ENCODE measurements at regions not wholly inside any gene's neighbourhood (a gene's known extent, or its start where the extent isn't known, plus 50 kb on each side); places are given as distances from the start of the nearest gene placed in this dataset.

DNA sequence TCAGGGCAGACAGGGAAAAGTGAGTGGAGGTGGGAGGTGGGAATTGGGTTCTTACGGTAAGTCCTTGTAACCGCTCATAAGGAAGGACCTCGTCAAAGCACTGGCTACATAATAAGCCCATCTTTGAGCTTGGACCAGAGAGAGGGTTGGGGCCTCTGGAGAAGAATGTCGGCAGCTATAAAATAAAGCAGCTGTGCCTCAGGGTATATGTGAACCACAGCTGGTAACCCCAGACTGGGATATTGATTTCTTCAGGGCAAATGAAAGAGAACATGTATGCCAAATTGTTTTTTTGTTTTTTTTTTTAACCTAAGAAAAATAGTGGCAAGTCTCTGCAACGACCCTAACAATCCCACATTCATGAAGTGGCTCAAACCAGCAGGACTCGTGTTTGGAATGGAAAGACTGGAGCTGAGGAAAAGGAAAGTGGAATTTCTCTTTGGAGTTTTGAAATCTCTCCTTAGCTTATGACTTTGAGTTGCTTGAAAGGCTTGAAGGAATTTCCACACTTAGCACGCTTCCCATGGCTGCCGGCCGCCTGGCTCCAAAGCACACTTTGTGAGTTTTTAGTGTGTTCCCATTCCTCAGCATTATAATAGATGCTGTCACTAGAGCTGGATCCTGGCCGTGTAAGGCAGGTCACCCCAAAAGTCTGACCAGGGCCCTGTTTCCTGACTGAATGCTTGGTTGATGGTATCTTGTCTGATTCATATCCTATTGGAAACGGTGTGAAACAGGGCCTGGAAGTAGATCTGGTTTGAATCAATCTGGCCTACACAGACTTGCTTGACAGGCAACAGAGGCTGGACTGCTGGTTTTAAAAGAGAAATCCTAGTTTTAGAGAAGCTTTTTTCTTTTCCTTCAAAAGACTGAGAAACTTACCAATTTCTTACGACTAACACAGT lies 244.7 kb downstream of the MSRB3 start (continued):
- TF ChIP-seq, protein P1, sequence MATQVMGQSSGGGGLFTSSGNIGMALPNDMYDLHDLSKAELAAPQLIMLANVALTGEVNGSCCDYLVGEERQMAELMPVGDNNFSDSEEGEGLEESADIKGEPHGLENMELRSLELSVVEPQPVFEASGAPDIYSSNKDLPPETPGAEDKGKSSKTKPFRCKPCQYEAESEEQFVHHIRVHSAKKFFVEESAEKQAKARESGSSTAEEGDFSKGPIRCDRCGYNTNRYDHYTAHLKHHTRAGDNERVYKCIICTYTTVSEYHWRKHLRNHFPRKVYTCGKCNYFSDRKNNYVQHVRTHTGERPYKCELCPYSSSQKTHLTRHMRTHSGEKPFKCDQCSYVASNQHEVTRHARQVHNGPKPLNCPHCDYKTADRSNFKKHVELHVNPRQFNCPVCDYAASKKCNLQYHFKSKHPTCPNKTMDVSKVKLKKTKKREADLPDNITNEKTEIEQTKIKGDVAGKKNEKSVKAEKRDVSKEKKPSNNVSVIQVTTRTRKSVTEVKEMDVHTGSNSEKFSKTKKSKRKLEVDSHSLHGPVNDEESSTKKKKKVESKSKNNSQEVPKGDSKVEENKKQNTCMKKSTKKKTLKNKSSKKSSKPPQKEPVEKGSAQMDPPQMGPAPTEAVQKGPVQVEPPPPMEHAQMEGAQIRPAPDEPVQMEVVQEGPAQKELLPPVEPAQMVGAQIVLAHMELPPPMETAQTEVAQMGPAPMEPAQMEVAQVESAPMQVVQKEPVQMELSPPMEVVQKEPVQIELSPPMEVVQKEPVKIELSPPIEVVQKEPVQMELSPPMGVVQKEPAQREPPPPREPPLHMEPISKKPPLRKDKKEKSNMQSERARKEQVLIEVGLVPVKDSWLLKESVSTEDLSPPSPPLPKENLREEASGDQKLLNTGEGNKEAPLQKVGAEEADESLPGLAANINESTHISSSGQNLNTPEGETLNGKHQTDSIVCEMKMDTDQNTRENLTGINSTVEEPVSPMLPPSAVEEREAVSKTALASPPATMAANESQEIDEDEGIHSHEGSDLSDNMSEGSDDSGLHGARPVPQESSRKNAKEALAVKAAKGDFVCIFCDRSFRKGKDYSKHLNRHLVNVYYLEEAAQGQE (IDR thresholded peaks at IDR 0.05; ENCODE audit: low read depth, low read length) = peak; percentile 74
- peak; percentile 93 for TF ChIP-seq TEAD4 (IDR thresholded peaks at IDR 0.05; ENCODE audit: borderline replicate concordance, insufficient read depth)
- TF ChIP-seq EP300 (IDR thresholded peaks at IDR 0.05; ENCODE audit: borderline replicate concordance in 1 of 2, low read depth in 1 of 2, low read length in 1 of 2) = peak; percentile 71 to 100
- peak; percentile 100 for TF ChIP-seq TCF12 (IDR thresholded peaks at IDR 0.05)
- TF ChIP-seq MEF2A (IDR thresholded peaks at IDR 0.05; ENCODE audit: borderline replicate concordance, low read depth) = peak; percentile 65; the same call in 1 of the 2 replicates
- TF ChIP-seq, protein P2, sequence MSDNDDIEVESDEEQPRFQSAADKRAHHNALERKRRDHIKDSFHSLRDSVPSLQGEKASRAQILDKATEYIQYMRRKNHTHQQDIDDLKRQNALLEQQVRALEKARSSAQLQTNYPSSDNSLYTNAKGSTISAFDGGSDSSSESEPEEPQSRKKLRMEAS (IDR thresholded peaks at IDR 0.05; ENCODE audit: low read depth) = peak; percentile 78
- TF ChIP-seq, protein P3, sequence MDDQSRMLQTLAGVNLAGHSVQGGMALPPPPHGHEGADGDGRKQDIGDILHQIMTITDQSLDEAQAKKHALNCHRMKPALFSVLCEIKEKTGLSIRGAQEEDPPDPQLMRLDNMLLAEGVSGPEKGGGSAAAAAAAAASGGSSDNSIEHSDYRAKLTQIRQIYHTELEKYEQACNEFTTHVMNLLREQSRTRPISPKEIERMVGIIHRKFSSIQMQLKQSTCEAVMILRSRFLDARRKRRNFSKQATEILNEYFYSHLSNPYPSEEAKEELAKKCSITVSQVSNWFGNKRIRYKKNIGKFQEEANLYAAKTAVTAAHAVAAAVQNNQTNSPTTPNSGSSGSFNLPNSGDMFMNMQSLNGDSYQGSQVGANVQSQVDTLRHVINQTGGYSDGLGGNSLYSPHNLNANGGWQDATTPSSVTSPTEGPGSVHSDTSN (IDR thresholded peaks at IDR 0.05) = peak; percentile 98
- TF ChIP-seq RXRA (IDR thresholded peaks at IDR 0.05; ENCODE audit: borderline replicate concordance, low read depth) = peak; percentile 92; the same call in 1 of the 2 replicates
- peak; percentile 93 for TF ChIP-seq NFIC (IDR thresholded peaks at IDR 0.05; ENCODE audit: borderline replicate concordance)
- peak; percentile 96 for TF ChIP-seq JUND (IDR thresholded peaks at IDR 0.05)

DNA sequence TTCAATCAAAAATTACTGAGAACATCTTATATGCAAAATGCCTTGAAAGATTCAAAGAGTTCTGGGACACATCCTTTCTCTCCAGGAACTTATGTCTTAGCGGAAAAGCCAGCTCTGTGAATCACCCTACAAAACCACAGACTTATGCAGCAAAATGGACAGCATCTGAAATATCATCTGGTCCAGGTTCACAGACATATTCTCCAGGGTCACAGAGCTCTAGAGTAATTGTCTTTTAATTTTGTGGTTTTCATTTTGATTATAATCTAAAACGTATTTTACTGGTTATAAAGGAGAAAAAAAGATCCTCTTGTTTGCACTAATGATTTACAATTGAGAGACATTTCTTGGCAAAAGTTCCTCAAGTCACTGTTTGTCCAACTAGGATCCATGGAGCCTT lies 246.2 kb downstream of the MSRB3 start:
- H3K79me2 ChIP-seq (ENCODE audit: insufficient read depth) = no peaks in the 10 kb centered on the region
- H3K4me1 ChIP-seq (ENCODE audit: control insufficient read depth in 1 of 2, insufficient read depth in 2 of 2, low read depth in 1 of 2, low read length in 1 of 2) = peaks cover 4 to 29% of the 10 kb centered on the region in 2 experiments
- H3K27me3 ChIP-seq (ENCODE audit: insufficient read depth) = no peaks in the 10 kb centered on the region
- H3K36me3 ChIP-seq (replicated peaks in 1 of 2; ENCODE audit: control insufficient read depth in 1 of 2, insufficient read depth in 2 of 2, low read length in 1 of 2) = peaks cover 0 to 13% of the 10 kb centered on the region in 2 experiments
- no peak overlapping the region for H2AFZ ChIP-seq (ENCODE audit: low read depth)
- CTCF ChIA-PET = interaction anchor here (0.7 kb wide), 1 partner anchor 39 kb away, joined by 3 read pairs; no protein-coding TSS in a partner anchor
- peak overlapping the region; percentile 46; the same call in 1 of the 2 replicates for H3K4me2 ChIP-seq
- POLR2A ChIA-PET = no interaction called here
- H3K9ac ChIP-seq = peak overlapping the region; percentile 52; the same call in 1 of the 2 replicates
- WGBS (ENCODE audit: low lambda C conversion rate) = 9% methylated on average over 2 of the region's 2 CpGs
- H3K27ac ChIP-seq (ENCODE audit: low read depth in 2 of 2, low read length in 1 of 2) = peak overlapping the region; percentile 91; a peak in 3 of 4 replicates
- DNase-seq = no peak
- no peak overlapping the region for H3K4me3 ChIP-seq (ENCODE audit: low read depth in 2 of 2, low read length in 1 of 2)
- H3F3A ChIP-seq (replicated peaks; ENCODE audit: insufficient read depth) = peaks cover 46% of the 10 kb centered on the region
- H3K9me2 ChIP-seq = no peaks in the 10 kb centered on the region
- H4K20me1 ChIP-seq (ENCODE audit: insufficient read depth) = no peaks in the 10 kb centered on the region
- no peaks in the 10 kb centered on the region for H3K9me3 ChIP-seq
- TF ChIP-seq EZH2phosphoT487 (IDR thresholded peaks at IDR 0.05; ENCODE audit: borderline replicate concordance, low read depth) = no peak
- no peak for TF ChIP-seq GATA2 (CRISPR knock-in tag; IDR thresholded peaks at IDR 0.05)
- TF ChIP-seq NRF1 (IDR thresholded peaks at IDR 0.05; ENCODE audit: low read depth, low read length) = no peak
- peak; percentile 92 for TF ChIP-seq JUND (IDR thresholded peaks at IDR 0.05)
- TF ChIP-seq FOXJ3 (CRISPR knock-in tag; IDR thresholded peaks at IDR 0.05) = no peak
- TF ChIP-seq RXRA (IDR thresholded peaks at IDR 0.05; ENCODE audit: borderline replicate concordance, low read depth) = peak; percentile 98
- peak; percentile 99 for TF ChIP-seq TCF12 (IDR thresholded peaks at IDR 0.05)
- TF ChIP-seq, protein P4, sequence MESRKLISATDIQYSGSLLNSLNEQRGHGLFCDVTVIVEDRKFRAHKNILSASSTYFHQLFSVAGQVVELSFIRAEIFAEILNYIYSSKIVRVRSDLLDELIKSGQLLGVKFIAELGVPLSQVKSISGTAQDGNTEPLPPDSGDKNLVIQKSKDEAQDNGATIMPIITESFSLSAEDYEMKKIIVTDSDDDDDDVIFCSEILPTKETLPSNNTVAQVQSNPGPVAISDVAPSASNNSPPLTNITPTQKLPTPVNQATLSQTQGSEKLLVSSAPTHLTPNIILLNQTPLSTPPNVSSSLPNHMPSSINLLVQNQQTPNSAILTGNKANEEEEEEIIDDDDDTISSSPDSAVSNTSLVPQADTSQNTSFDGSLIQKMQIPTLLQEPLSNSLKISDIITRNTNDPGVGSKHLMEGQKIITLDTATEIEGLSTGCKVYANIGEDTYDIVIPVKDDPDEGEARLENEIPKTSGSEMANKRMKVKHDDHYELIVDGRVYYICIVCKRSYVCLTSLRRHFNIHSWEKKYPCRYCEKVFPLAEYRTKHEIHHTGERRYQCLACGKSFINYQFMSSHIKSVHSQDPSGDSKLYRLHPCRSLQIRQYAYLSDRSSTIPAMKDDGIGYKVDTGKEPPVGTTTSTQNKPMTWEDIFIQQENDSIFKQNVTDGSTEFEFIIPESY (IDR thresholded peaks at IDR 0.05; ENCODE audit: borderline replicate concordance, low read depth) = peak; percentile 68; the same call in 1 of the 2 replicates
- peak; percentile 87 for TF ChIP-seq FOSL2 (IDR thresholded peaks at IDR 0.05; ENCODE audit: borderline replicate concordance, low read depth)
- no peak for TF ChIP-seq MXI1 (IDR thresholded peaks at IDR 0.05; ENCODE audit: low read depth, low read length)
- peak; percentile 59 to 98; a peak in 3 of 4 replicates for TF ChIP-seq EP300 (IDR thresholded peaks at IDR 0.05; ENCODE audit: borderline replicate concordance in 1 of 2, low read depth in 1 of 2, low read length in 1 of 2)
- no peak for TF ChIP-seq RCOR1 (IDR thresholded peaks at IDR 0.05; ENCODE audit: low read length)
- peak; percentile 90 for TF ChIP-seq NFIC (IDR thresholded peaks at IDR 0.05; ENCODE audit: borderline replicate concordance)
- TF ChIP-seq ELF1 (IDR thresholded peaks at IDR 0.05) = peak; percentile 33; the same call in 1 of the 2 replicates
- TF ChIP-seq FOXM1 (IDR thresholded peaks at IDR 0.05; ENCODE audit: low read depth) = peak; percentile 98
- TF ChIP-seq, protein P5, sequence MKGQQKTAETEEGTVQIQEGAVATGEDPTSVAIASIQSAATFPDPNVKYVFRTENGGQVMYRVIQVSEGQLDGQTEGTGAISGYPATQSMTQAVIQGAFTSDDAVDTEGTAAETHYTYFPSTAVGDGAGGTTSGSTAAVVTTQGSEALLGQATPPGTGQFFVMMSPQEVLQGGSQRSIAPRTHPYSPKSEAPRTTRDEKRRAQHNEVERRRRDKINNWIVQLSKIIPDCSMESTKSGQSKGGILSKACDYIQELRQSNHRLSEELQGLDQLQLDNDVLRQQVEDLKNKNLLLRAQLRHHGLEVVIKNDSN (IDR thresholded peaks at IDR 0.05; ENCODE audit: borderline replicate concordance, low read depth) = no peak

Data from SK-N-SH (cell line).